Spleen (tissue), 11 donors: ENCODE measurements at regions not wholly inside any gene's neighbourhood (a gene's known extent, or its start where the extent isn't known, plus 50 kb on each side); places are given as distances from the start of the nearest gene placed in this dataset.

Source experiments
- DNase-seq: peaks from one replicate; pipeline ENCODE4 v3.0.0-alpha.2; 2020
- H3K27ac ChIP-seq, 8 donors: fragments of 200-600 bp; sonication (generic) in 7 of 8; 1 replicate in 4 of 8; 2 replicates in 4 of 8; pipeline versions ENCODE4 v1.5.0 to v1.8.0; 2016 to 2021; ENCODE audit warnings: inconsistent platforms in 4 of 8, mild to moderate bottlenecking in 4 of 8, moderate library complexity in 1 of 8
- H3K27me3 ChIP-seq, 7 donors: fragments of 200-600 bp; sonication (generic) in 6 of 7; replicated peaks in 1 of 7; 1 replicate in 4 of 7; 2 replicates in 3 of 7; pipeline versions ENCODE4 v1.5.0 to v1.8.0; 2016 to 2021; ENCODE audit warnings: inconsistent platforms in 3 of 7, mild to moderate bottlenecking in 1 of 7
- H3K36me3 ChIP-seq, 6 donors: fragments of 200-600 bp; sonication (generic) in 5 of 6; 1 replicate in 4 of 6; 2 replicates in 2 of 6; pipeline versions ENCODE4 v1.5.0 to v1.8.0; 2016 to 2021; ENCODE audit warnings: inconsistent platforms in 2 of 6
- H3K4me1 ChIP-seq, 6 donors: fragments of 200-600 bp; sonication (generic) in 5 of 6; 1 replicate in 3 of 6; 2 replicates in 3 of 6; pipeline versions ENCODE4 v1.5.0 to v1.8.0; 2016 to 2021; ENCODE audit warnings: inconsistent platforms in 3 of 6
- H3K4me3 ChIP-seq, 8 donors: fragments of 200-600 bp; sonication (generic) in 7 of 8; 1 replicate in 4 of 8; 2 replicates in 4 of 8; pipeline versions ENCODE4 v1.5.0 to v1.8.0; 2016 to 2021; ENCODE audit warnings: inconsistent platforms in 4 of 8, mild to moderate bottlenecking in 4 of 8, moderate library complexity in 2 of 8
- H3K9me3 ChIP-seq, 8 donors: fragments of 200-600 bp; sonication (generic) in 7 of 8; 1 replicate in 4 of 8; 2 replicates in 4 of 8; pipeline versions ENCODE4 v1.5.0 to v1.8.0; 2016 to 2021; ENCODE audit warnings: inconsistent platforms in 4 of 8
- CTCF ChIP-seq, 11 experiments: fragments of 200-600 bp in 7 of 11; fragments of 450-650 bp in 4 of 11; sonication (generic) in 4 of 11; IDR thresholded peaks in 8 of 11; conservative IDR thresholded peaks in 3 of 11; 1 replicate in 7 of 11; 2 replicates in 4 of 11; pipeline versions ENCODE4 v1.4.0 to v1.8.0; 2016 to 2021; ENCODE audit warnings: antibody characterized with exemption in 11 of 11, inconsistent platforms in 4 of 11, mild to moderate bottlenecking in 1 of 11
- POLR2A ChIP-seq, 3 donors: fragments of 450-650 bp; IDR thresholded peaks; one replicate each; pipeline ENCODE4 v1.5.1; 2017; ENCODE audit warnings: antibody characterized with exemption in 3 of 3, mild to moderate bottlenecking in 1 of 3
- POLR2AphosphoS5 ChIP-seq, 3 donors: sonication (generic); formaldehyde crosslinking; IDR thresholded peaks; one replicate each; pipeline ENCODE4 v1.5.1; 2017; ENCODE audit warnings: antibody characterized with exemption in 3 of 3
- WGBS, 5 donors: extraction: QIAGEN DNeasy Blood & Tissue Kit in 3 of 5; methylation state at CpG; one replicate each; pipeline versions ENCODE4 v1.1.5 to v1.1.7; 2013 to 2018; 5-methylcytosine and 5-hydroxymethylcytosine counted together
- intact Hi-C: fragments of 100-400 bp; cut with DNase I; formaldehyde crosslinking; loops from one replicate; pipeline ENCODE4 v1.15.0; 2023; ENCODE audit warnings: low total_unique reads
- donor health status: healthy with polysubstance abuse.
- donor health status: DM: no; HTN: no; CAD: no; lungs with moderate emphysema.
- donor health status: DM: no; HTN: no; CAD: no.
- donor health status: Bipolar disorder and iron deficiency.
- donor health status: healthy.
- donor health status: DM: no; HTN: no; CAD: no.
- donor health status: DM: yes; HTN: yes; CAD: no.

- TF ChIP-seq CTCF (IDR thresholded peaks at IDR 0.05 in 8 of 11, conservative IDR thresholded peaks at IDR 0.05 in 3 of 11) (no peak), POLR2AphosphoS5 (IDR thresholded peaks at IDR 0.05) (no peak), POLR2A (IDR thresholded peaks at IDR 0.05) (no peak)
- Histone ChIP-seq H3K36me3 (no peaks in the 10 kb centered on the region), H3K9me3 (peaks cover 0 to under 1% (median 0%) of the 10 kb centered on the region in 8 donors), H3K4me1 (peaks cover 0 to 12% (median 3%) of the 10 kb centered on the region in 6 donors), H3K4me3 (no peak overlapping the region), H3K27ac (no peak overlapping the region), H3K27me3 (no peaks in the 10 kb centered on the region)
- DNase-seq = no peak
- WGBS, 5 donors = 87 to 93% (median 91%) methylated on average over 14 of the region's 14 CpGs
- intact Hi-C loops = no loop called here
These were observed 213.6 kb downstream of the KLF6 start for GRCh38 chr10:3571310-3571825.

DNA sequence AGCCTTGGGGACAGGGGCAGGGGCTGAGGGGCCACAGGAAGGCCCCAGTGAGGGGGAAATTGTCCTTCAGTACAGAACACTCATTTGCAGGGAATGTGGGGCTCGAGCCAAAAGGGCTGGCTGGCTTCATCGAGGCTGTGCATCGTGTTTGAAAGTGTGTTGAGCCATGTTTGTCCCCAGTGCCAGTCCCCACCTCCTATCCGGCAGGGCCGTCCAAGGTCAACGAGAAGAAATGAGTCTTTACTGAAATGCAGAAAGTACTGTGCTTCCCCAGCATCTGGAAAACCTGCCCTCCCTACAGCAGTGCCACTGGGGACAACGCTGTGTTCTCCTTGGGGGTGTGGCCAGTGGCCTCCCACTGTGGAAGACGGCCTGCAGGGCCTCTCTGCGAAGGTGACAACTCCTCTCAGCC is 214.1 kb downstream of the KLF6 start:
- intact Hi-C loops = no loop called here
- Histone ChIP-seq H3K27ac (peak overlapping the region in 5 of 8 donors; percentile 36 to 77 (median 50)), H3K27me3 (no peaks in the 10 kb centered on the region), H3K4me3 (no peak overlapping the region), H3K4me1 (peaks cover 0 to 12% (median 3%) of the 10 kb centered on the region in 6 donors), H3K9me3 (peaks cover 0 to 6% (median 3%) of the 10 kb centered on the region in 8 donors), H3K36me3 (no peaks in the 10 kb centered on the region)
- TF ChIP-seq POLR2A (IDR thresholded peaks at IDR 0.05) = no peak
- TF ChIP-seq POLR2AphosphoS5 (IDR thresholded peaks at IDR 0.05) = no peak
- no peak for TF ChIP-seq CTCF (IDR thresholded peaks at IDR 0.05 in 8 of 11, conservative IDR thresholded peaks at IDR 0.05 in 3 of 11)
- no peak for DNase-seq
- WGBS, 5 donors = 68 to 79% (median 76%) methylated on average over 9 of the region's 9 CpGs

GRCh38 chr10:3570131-3570729 is 214.8 kb downstream of the KLF6 start:
- intact Hi-C loops = no loop called here

More at GRCh38 chr10:3570131-3570729, 214.8 kb downstream of the KLF6 start:
- TF ChIP-seq POLR2AphosphoS5 (IDR thresholded peaks at IDR 0.05) (no peak), CTCF (IDR thresholded peaks at IDR 0.05 in 8 of 11, conservative IDR thresholded peaks at IDR 0.05 in 3 of 11) (no peak), POLR2A (IDR thresholded peaks at IDR 0.05) (no peak)
- Histone ChIP-seq H3K27me3 (no peaks in the 10 kb centered on the region), H3K27ac (peak overlapping the region in 5 of 8 donors; percentile 36 to 77 (median 50)), H3K4me3 (peak overlapping the region in 1 of 8 donors; percentile 5), H3K4me1 (peaks cover 0 to 12% (median 3%) of the 10 kb centered on the region in 6 donors), H3K9me3 (peaks cover 0 to 10% (median 7%) of the 10 kb centered on the region in 8 donors), H3K36me3 (no peaks in the 10 kb centered on the region)
- WGBS, 5 donors = 56 to 73% (median 71%) methylated on average over 13 of the region's 13 CpGs
- DNase-seq = no peak
